ENCODE measurements at regions not wholly inside any gene's neighbourhood (a gene's known extent, or its start where the extent isn't known, plus 50 kb on each side); places are given as distances from the start of the nearest gene placed in this dataset.

- Histone ChIP-seq H3K4me3 (ENCODE audit: low read depth, low read length) (no peak overlapping the region), H3K9me3 (ENCODE audit: control insufficient read depth, insufficient read depth, low read depth, low read length) (no peaks in the 10 kb centered on the region), H3K27ac (ENCODE audit: extremely low read depth, low read depth, low read length) (no peak overlapping the region), H3K36me3 (ENCODE audit: control insufficient read depth in 2 of 2, insufficient read depth in 1 of 2, low read length in 2 of 2) (no peaks in the 10 kb centered on the region), H3K4me1 (ENCODE audit: control insufficient read depth, insufficient read depth, low read length) (no peaks in the 10 kb centered on the region; the same call in 1 of the 2 replicates)
- ChIA-PET POLR2A (no interaction called here), CTCF (interaction anchor here (4.1 kb wide), 1 partner anchor 22 kb away, joined by 21 read pairs; no protein-coding TSS in a partner anchor)
- TF ChIP-seq ZNF23 (tag by site-specific recombination; IDR thresholded peaks at IDR 0.05; ENCODE audit: borderline replicate concordance) (no peak), SALL2 (tag by site-specific recombination; IDR thresholded peaks at IDR 0.05; ENCODE audit: borderline replicate concordance) (no peak), ZNF266 (tag by site-specific recombination; IDR thresholded peaks at IDR 0.05; ENCODE audit: low read depth) (no peak), KLF17 (tag by site-specific recombination; IDR thresholded peaks at IDR 0.05) (no peak), ZNF157 (tag by site-specific recombination; IDR thresholded peaks at IDR 0.05) (no peak)
Observed at GRCh38 chr6:3956054-3956453, 106.9 kb downstream of the FAM50B start.

GRCh38 chr6:3957321-3957720 is 108.1 kb downstream of the FAM50B start:
- CTCF ChIA-PET: interaction anchor here (4.1 kb wide), 1 partner anchor 21 kb away, joined by 21 read pairs; no protein-coding TSS in a partner anchor
- Histone ChIP-seq H3K27ac (ENCODE audit: extremely low read depth, low read depth, low read length) (no peak overlapping the region), H3K4me1 (ENCODE audit: control insufficient read depth, insufficient read depth, low read length) (peaks cover 1% of the 10 kb centered on the region; the same call in 1 of the 2 replicates), H3K36me3 (ENCODE audit: control insufficient read depth in 2 of 2, insufficient read depth in 1 of 2, low read length in 2 of 2) (no peaks in the 10 kb centered on the region), H3K4me3 (ENCODE audit: low read depth, low read length) (no peak overlapping the region), H3K9me3 (ENCODE audit: control insufficient read depth, insufficient read depth, low read depth, low read length) (no peaks in the 10 kb centered on the region)
- POLR2A ChIA-PET: interaction anchor here (1.2 kb wide), 1 partner anchor 151 kb away, joined by 3 read pairs; no protein-coding TSS in a partner anchor
- no peak for TF ChIP-seq ZNF169 (tag by site-specific recombination; IDR thresholded peaks at IDR 0.05)
- no peak for TF ChIP-seq ZNF423 (tag by site-specific recombination; IDR thresholded peaks at IDR 0.05)
- TF ChIP-seq ZBTB7A (tag by site-specific recombination; IDR thresholded peaks at IDR 0.05; ENCODE audit: low read depth): no peak
- TF ChIP-seq, protein P1, sequence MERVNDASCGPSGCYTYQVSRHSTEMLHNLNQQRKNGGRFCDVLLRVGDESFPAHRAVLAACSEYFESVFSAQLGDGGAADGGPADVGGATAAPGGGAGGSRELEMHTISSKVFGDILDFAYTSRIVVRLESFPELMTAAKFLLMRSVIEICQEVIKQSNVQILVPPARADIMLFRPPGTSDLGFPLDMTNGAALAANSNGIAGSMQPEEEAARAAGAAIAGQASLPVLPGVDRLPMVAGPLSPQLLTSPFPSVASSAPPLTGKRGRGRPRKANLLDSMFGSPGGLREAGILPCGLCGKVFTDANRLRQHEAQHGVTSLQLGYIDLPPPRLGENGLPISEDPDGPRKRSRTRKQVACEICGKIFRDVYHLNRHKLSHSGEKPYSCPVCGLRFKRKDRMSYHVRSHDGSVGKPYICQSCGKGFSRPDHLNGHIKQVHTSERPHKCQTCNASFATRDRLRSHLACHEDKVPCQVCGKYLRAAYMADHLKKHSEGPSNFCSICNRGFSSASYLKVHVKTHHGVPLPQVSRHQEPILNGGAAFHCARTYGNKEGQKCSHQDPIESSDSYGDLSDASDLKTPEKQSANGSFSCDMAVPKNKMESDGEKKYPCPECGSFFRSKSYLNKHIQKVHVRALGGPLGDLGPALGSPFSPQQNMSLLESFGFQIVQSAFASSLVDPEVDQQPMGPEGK (tag by site-specific recombination; IDR thresholded peaks at IDR 0.05): no peak
- TF ChIP-seq FEZF1 (tag by site-specific recombination; IDR thresholded peaks at IDR 0.05): no peak
- TF ChIP-seq ZFP69B (tag by site-specific recombination; IDR thresholded peaks at IDR 0.05): no peak
- TF ChIP-seq ZNF394 (tag by site-specific recombination; IDR thresholded peaks at IDR 0.05; ENCODE audit: borderline replicate concordance): no peak
- TF ChIP-seq ZFP37 (tag by site-specific recombination; IDR thresholded peaks at IDR 0.05): no peak
- no peak for TF ChIP-seq TCF7L2 (IDR thresholded peaks at IDR 0.05; ENCODE audit: borderline replicate concordance, low read depth, low read length)
- no peak for TF ChIP-seq ZNF274 (IDR thresholded peaks at IDR 0.05; ENCODE audit: low read length)
- TF ChIP-seq ZNF274 (tag by site-specific recombination; IDR thresholded peaks at IDR 0.05; ENCODE audit: borderline replicate concordance): no peak
- no peak for TF ChIP-seq ZNF2 (tag by site-specific recombination; IDR thresholded peaks at IDR 0.05)
- no peak for TF ChIP-seq ZNF544 (tag by site-specific recombination; IDR thresholded peaks at IDR 0.05)
- no peak for TF ChIP-seq GFI1B (tag by site-specific recombination; IDR thresholded peaks at IDR 0.05)
- TF ChIP-seq ZNF391 (tag by site-specific recombination; IDR thresholded peaks at IDR 0.05; ENCODE audit: borderline replicate concordance, low read depth): no peak

GRCh38 chr6:3958255-3958654 is 109.1 kb downstream of the FAM50B start:
- POLR2A ChIA-PET: interaction anchor here (1.2 kb wide), 1 partner anchor 152 kb away, joined by 3 read pairs; no protein-coding TSS in a partner anchor
- no peaks in the 10 kb centered on the region for H3K9me3 ChIP-seq (ENCODE audit: control insufficient read depth, insufficient read depth, low read depth, low read length)
- H3K36me3 ChIP-seq (ENCODE audit: control insufficient read depth in 2 of 2, insufficient read depth in 1 of 2, low read length in 2 of 2): no peaks in the 10 kb centered on the region
- TF ChIP-seq ZNF416 (tag by site-specific recombination; IDR thresholded peaks at IDR 0.05): no peak
- TF ChIP-seq, protein P2, sequence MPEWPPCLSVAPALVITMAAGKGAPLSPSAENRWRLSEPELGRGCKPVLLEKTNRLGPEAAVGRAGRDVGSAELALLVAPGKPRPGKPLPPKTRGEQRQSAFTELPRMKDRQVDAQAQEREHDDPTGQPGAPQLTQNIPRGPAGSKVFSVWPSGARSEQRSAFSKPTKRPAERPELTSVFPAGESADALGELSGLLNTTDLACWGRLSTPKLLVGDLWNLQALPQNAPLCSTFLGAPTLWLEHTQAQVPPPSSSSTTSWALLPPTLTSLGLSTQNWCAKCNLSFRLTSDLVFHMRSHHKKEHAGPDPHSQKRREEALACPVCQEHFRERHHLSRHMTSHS (tag by site-specific recombination; IDR thresholded peaks at IDR 0.05): no peak
- TF ChIP-seq ZBTB17 (tag by site-specific recombination; IDR thresholded peaks at IDR 0.05): no peak
- H3K4me1 ChIP-seq (ENCODE audit: control insufficient read depth, insufficient read depth, low read length): peaks cover 7% of the 10 kb centered on the region
- CTCF ChIA-PET: interaction anchor here (0.7 to 4.1 kb wide), 3 partner anchors 20 to 246 kb away, joined by 3 to 21 read pairs (median 4); no protein-coding TSS in a partner anchor
- H3K27ac ChIP-seq (ENCODE audit: extremely low read depth, low read depth, low read length): no peak overlapping the region
- no peak overlapping the region for H3K4me3 ChIP-seq (ENCODE audit: low read depth, low read length)
